Spleen (tissue), 7 donors: ENCODE measurements at regions not wholly inside any gene's neighbourhood (a gene's known extent, or its start where the extent isn't known, plus 50 kb on each side); places are given as distances from the start of the nearest gene placed in this dataset.

ENCODE experiments used
- CTCF ChIP-seq, 11 experiments: fragments of 200-600 bp in 7 of 11; fragments of 450-650 bp in 4 of 11; sonication (generic) in 4 of 11; IDR thresholded peaks in 8 of 11; conservative IDR thresholded peaks in 3 of 11; 1 replicate in 7 of 11; 2 replicates in 4 of 11; pipeline versions ENCODE4 v1.4.0 to v1.8.0; 2016 to 2021; ENCODE audit warnings: antibody characterized with exemption in 11 of 11, inconsistent platforms in 4 of 11, mild to moderate bottlenecking in 1 of 11
- POLR2A ChIP-seq, 3 donors: fragments of 450-650 bp; IDR thresholded peaks; one replicate each; pipeline ENCODE4 v1.5.1; 2017; ENCODE audit warnings: antibody characterized with exemption in 3 of 3, mild to moderate bottlenecking in 1 of 3
- POLR2AphosphoS5 ChIP-seq, 3 donors: sonication (generic); formaldehyde crosslinking; IDR thresholded peaks; one replicate each; pipeline ENCODE4 v1.5.1; 2017; ENCODE audit warnings: antibody characterized with exemption in 3 of 3
- donor health status: DM: no; HTN: no; CAD: no; lungs with moderate emphysema.
- donor health status: DM: no; HTN: no; CAD: no.
- donor health status: DM: no; HTN: no; CAD: no.

- TF ChIP-seq POLR2AphosphoS5 (IDR thresholded peaks at IDR 0.05) (peak in 1 of 3 donors; percentile 39), CTCF (IDR thresholded peaks at IDR 0.05 in 8 of 11, conservative IDR thresholded peaks at IDR 0.05 in 3 of 11) (peak in 1 of 11 experiments; percentile 11), POLR2A (IDR thresholded peaks at IDR 0.05) (no peak)
Observed at GRCh38 chr6:113464960-113465359, 392.2 kb upstream of the MARCKS start.
